NCI-H510A treated with DMSO at 0.1 percent for 48 hours (cell line): ENCODE measurements at regions not wholly inside any gene's neighbourhood (a gene's known extent, or its start where the extent isn't known, plus 50 kb on each side); places are given as distances from the start of the nearest gene placed in this dataset.
A peak's percentile ranks its signal among the peaks of the same experiment; 100 is the strongest.
"Not testable (repeated sequence)": the region's sequence is repeated elsewhere in the genome, so short reads cannot be mapped to it uniquely, and the experiment has no call there.

ENCODE experiments used
- DNase-seq: peaks from one replicate; lab custom pipeline; 2025; lab: John Stamatoyannopoulos, UW

DNA sequence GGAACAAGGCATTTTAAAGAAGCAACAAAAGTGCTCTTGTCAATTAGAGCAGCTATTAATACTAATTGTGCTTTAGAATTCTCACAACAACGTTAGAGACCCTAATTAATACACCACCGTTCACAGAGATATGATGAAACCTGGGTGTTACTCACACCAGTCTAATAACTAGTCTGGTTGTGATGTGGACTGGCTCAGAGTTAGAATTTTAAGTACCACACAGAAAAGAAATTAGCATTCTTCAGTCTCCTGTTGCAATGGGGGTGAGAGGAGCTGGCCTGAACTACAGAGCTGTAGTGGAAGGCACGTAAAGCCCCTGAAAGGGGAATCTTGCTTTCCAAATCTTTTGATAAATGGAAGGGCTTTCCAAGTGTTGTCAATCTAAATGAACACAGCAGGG is 240.8 kb upstream of the TOX3 start:
- DNase-seq: no peak

DNA sequence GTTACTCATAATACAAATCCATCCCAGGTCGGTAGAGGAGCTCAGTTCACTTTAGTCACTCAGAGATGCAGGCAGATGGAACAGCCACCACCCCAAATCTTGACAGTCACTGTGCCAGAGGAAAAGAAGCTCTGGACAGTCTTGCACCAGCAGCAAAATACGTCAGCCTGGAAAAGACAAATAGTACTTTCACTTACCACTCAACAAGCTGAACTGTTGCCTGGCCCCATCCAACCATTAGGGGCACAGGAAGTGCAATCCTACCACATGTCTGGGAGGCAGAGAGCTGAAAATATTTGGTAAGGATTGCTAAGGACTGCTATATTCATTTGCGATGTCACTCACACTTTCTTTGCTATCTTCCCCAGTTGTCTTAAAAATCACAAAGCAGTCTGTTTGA is 239.1 kb upstream of the TOX3 start:
- peak; percentile 33 for DNase-seq

DNA sequence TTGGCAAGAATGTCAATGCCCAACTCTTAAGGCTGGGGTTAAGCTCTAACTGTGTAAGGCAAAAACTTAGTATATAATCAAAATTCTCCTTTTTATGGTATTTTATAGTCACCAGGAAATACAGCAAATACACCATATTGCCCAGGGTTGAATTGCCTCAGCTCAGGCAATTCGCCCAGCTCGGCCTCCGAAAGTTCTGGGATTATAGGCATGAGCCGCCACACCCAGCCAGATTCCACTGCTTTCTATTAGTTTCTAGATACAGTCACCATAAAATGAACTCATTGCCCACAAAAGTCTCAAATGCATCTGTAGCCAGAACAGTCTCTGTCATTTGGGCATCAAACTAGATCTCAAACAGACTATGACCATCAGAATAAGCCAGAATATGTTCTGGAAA is 238.7 kb upstream of the TOX3 start:
- no peak for DNase-seq

DNA sequence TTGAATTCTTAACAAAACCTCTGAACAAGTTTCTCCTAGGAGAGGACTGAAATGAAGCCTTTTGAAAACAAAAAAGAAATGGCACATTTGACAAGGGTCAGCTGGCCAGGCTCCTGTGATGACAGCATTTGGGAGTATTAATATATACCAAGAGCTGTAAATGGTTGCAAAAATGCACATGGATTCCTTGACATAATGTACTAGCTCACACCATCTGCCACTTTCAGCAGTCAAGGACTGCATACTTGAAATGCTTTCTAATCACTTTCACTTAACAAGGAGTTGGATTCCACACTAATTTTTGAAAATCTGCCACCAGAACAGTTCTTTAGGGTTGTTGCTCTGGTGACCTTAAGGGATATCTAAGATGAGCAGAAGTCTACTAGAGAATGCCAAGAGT is 236.7 kb upstream of the TOX3 start:
- no peak for DNase-seq

DNA sequence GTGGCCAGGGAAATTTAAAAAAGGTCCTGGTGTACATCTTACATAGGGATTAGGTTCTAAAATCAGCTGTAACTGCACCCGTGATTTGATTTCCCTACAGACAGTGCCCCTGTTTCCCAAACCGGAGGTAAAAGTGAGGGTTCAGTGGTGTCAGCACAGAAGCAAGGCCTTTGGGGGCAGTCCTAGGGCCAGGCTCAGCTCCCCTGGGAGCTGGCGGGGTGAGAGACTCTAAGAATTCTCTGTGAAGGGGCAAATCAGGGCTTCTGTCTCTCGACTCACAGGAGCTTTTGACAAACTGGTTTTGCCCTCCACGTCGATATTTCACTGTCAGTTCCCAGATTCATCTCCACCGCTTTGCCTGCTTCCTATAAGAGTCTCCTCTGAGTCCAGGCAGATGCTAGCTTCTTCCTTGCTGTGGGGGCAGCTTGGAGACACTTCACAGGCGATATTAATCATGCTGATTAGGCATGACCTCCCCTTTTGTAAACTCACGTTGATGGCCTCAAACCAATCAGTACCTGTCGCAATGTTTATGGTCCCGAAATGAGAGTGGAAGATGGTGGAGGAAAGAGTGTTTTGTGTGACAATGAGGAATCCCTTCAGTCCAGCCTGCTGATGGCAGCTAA is 234.2 kb upstream of the TOX3 start:
- no peak for DNase-seq

DNA sequence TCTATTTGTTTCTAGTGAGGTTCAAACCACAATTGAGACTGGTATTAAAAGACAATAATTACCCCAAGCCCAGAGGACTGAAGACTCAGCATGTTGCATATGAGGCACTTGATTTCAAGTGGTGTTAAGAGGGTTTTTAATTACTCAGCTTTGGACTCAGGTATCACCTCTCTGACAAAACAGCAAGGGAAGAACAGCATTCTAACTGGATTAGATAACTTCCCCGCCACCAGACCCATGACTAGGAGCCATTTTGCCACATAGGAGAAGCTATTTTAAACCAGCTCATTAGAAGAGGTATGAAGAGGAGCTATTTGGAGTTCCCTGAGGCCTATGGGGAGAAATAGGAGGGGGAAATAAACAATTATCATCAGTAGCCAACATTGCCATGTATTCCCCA is 226.1 kb upstream of the TOX3 start:
- DNase-seq: peak; percentile 92

DNA sequence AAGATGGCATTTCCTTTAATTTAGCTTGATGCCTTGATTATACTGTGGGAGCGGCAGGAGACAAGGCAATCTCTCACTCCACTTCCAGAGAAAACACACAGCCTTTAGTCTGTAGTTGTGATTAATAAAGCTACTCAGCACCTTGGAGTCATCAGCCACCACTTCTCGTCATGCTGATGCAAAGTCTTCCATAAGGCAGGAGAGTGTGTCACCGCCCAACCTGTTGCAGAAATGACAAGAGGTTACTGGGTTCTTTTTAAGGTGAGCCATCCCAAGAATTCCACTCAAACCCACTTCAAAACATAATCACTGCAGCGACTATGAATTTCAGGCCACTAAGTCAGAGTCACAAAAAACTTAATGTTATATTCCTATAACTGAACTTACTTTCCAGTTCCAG is 223.9 kb upstream of the TOX3 start:
- no peak for DNase-seq

DNA sequence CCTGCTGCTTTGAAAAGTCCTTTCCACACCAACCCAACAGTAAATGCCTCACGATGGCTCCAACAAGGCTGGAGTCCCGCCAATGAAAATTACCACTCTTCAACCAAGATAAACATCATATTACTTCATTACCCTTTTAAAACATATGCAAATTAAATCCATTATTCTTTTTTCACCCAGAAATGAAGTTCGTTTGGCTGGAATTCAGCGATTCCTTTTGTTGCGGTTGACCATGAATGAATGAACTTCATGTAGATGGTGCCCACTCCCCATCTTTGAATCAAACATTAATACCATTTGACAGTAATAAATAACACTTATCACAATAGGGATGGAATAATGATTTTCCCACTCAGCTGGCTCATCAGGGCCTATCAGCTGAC is 211.5 kb upstream of the TOX3 start:
- no peak for DNase-seq

DNA sequence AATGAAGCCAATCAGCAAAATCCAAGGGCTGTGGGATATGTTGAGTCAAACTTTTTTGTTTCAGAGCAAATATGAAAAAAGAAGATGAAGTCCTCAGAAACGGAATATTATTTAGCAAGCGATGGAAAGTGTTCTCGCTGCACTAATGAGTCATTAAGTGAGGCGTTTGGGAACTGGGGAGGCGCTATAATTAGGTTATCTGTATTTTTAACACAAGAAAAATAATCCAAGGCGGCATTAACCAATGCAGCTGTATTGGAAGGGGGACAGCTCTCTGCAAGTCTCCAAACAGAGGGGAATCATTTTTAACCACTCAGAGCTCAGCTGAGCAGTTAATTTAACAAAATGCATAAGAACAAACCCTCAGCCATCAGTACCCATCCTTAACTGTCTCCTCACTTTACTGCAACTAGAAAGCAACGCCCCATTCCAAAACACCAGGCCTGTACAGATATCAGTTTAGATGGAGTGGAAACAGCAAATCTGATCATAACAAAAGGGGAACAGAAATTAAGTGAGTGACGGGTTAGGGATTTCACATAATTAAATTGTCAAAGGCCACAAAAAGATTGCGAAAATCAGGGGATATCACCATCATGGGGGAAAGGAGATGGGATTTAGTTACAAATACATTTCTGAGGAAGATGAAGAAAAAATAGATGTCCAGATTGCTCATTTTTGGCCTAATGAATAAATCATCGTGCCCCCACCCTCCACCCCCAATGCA is 211.0 kb upstream of the TOX3 start:
- DNase-seq: no peak

DNA sequence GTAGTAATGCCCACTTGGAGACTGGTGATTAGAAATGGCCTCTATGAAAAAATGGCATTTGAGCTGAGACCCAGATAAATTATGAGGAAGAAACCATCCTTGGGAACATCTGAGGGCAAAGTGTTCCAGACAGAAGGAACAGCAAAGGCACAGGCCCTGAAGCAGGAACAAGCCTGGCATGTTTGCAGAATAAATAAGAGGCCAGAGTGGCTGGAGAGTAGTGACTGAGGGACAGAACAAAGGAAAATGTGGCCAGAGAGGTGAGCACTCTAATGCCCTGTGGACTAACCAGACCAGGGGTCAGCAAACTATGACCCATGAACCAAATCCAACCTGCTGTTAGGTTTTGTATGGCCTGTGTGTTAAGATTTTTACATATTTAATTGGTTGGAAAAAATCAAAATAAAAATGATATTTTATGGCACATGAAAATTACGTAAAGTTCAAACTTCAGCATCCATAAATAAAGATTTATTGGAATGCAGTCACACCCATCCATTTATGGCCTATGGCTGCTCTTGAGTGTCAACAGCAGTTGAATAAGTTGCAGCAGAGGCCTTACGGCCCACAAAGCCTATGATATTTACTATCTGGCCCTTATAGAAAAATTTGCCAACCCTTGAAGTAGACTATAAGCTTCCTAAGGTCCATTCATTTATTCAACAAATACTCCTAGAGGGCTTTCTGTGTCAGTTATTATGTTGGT is 210.0 kb upstream of the TOX3 start:
- no peak for DNase-seq

DNA sequence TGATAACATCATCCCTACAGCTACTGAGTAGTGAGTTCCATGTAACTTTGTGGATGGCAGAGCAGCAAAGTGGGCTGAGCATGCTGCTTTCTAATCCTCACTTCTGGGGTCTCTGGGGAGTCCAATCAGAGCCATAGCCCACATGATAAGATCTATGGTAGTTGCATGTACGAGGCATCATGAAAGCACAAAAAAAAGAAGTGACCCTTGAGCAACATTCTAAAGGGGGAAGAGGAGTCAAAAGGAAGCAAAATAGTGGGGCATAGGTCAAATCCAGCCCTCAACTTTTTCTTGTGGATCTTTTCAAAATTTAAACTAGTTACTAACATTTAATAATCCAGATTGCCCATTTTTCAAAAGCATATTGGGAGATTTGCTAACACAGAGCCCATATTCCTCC is 208.5 kb upstream of the TOX3 start:
- DNase-seq: no peak

DNA sequence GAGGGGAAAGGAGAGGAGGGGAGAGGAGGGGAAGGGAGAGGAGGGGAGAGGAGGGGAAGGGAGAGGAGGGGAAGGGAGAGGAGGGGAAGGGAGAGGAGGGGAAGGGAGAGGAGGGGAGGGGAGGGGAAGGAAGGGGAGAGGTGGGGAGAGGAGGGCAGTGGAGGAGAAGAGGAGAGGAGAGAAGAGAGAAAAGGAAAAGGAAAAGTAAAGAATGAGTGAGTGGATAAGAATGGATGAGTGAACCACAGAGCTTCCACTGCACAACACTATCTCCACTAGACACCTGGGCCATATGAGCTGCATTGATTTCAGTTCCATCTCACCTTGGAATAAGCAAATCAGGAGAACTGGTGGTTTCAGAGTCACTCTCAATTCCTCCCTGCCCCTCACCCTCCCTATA is 204.1 kb upstream of the TOX3 start:
- no peak for DNase-seq

DNA sequence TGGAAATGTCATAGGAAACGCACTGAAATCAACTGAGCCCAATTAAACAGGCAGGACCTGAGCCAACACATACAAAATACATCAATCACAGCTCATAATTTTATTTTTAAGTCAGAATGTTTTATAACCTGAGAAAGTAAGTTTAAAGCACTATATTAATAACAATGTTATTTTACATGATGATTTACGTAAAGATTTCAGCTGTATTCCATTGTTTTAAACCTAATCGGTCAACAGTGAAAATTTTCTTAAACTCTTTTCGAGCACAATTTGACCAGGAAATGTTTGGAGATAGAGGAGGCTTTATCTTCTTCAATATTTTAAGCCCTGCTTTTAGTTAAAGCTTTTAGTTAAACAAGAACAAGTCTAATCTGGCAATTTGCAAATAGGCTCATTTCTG is 201.8 kb upstream of the TOX3 start:
- DNase-seq: no peak

DNA sequence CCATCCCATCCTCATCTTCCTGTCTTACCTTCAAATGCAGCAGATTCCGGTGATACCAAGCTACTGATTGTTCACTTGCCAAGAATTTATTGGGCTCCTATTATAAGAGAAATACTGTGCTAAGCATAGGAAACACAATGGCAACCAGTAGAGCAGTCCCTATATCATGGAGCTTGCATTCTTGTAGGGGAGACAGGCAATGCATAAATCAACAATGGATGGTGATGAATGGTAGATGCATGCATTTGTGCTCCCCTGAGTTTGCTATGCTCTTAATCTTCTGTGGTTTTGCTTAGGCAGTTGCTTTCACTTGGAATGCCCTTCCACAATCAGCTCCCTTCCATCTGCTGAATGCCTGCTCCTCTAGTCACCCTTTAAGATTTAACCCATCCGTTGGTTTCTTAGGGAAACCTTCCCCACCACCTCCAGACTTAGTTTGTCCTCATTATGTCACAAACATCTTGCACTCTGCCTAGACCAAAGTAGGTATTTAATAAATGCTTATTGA is 200.2 kb upstream of the TOX3 start:
- DNase-seq: no peak

DNA sequence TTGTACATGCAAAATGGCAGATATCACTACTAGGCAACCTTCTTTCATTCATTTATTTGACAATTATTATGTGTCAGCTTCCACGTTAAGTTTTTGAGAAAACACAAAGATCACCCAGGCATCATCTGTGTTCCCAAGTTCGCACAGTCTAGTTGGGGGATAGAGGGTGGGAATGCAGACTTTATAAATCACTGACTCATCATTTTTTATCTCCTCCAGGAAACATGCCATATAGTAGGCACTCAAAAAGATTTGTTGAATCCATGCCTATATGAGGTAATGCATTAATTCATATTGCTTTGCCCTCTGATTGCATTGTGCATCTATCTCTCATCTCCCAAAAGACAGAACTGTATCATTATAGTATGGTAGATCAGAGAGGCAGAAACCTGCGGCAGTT is 196.8 kb upstream of the TOX3 start:
- no peak for DNase-seq

DNA sequence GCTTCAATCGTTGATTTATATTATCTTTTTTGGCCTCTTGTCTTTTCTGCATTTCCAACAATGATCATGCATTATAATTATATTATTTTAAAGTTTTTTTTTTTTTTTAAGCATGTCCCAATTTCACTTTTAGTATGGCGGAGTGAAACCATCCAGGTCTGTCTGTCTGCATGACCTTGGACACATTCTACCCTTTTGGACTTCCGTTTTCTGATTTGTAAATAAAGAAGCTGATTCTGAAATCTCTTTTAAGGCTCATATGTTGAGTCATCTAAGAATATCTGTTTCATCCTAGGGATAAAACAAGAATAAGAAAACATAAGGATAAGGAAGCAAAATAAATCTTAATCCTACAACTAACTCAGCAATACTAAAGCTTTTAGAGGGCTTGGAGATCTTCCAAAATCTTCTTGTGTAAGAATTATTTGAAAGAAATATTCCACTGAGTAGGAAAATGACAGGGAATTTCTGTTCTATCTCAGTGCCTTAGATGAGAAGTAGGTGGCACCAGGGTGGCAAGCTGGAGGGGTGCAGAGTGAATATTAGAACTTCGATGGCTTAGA is 195.7 kb upstream of the TOX3 start:
- DNase-seq: no peak

DNA sequence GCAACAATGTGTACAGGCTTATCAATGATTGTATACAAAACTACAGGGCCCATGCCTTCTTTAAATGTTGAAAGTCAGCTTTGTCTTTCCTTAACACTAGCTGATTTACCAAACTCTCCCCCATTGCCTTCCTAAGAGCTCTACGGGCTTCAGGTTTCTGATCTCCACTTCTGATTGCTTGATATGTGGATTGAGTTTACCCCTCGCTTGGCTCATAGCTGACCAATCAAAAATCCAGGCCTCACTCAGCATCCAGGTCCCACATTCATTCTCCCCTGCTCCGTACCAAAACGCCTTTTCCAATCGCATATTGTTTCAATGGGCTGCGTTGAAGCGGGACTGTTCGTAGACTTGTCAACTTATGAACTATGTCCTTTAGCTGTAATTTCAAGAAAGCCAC is 195.1 kb upstream of the TOX3 start:
- DNase-seq: no peak

DNA sequence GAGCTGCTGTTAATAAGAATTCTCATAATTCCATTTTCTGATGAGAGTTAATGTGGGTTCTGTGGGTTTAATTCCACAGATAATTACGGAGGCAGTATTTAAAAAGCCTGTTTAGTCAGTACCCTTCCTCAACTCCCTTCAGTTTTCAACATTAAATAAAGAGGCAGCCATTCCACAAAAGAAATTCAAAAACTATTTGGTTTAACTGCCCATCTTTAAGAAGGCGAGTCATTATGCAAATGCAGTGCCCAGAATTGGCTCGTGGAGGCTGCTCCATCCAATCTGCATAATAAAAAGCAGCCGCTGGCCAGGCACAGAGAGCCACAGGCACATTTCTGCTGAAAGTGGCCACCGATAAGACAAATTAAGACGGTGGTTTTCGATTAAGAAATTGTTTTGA is 194.4 kb upstream of the TOX3 start:
- no peak for DNase-seq

DNA sequence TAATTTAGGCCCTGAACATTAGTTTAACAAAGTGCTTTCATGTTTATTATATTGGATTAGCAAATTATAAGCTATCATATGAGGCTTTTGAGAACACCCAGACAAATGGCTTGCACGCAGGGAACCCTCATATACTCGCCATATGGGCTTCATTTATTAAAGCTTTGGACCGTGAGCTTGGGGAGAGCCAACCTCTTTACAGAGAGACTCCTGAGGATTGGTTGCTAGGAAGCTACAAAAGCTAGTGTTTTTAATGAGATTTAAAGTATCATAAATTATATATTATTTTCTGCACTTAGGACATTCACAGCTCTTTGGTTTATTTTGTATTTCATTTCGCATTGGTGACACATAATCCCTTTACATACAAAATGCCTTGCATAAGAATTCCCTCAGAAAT is 193.8 kb upstream of the TOX3 start:
- no peak for DNase-seq

DNA sequence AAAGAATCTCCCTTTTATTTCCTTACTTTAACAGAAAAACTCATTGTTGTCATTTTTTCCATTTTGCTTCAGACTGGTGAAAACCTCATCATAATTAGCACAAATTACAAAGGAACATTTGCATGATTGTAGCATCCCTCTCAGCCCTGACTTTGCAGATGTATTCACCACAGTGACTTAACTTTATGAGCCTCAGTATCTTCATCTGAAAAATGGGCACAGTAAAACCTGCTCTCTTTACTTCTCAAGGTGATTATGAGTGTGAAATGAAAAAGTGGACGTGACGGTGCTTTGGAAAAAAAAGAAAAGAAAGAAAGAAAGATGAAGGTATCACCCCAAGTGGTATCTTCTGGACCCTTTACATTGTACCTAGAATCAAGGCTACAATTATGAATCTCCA is 193.4 kb upstream of the TOX3 start:
- DNase-seq: no peak

DNA sequence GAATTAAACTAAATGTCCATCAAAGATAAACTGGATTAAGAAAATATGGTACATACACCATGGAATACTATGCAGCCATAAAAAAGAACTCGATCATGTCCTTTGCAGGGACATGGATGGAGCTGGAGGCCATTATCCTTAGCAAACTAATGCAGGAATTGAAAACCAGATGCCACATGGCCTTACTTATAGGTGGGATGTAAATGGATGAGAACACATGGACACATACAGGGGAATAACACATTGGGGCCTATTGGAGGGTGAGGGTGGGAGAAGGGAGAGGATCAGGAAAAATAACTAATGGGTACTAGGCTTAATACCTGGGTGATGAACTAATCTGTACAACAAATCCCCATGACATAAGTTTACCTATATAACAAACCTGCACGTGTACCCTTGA is 192.0 kb upstream of the TOX3 start:
- DNase-seq: not testable (repeated sequence)

DNA sequence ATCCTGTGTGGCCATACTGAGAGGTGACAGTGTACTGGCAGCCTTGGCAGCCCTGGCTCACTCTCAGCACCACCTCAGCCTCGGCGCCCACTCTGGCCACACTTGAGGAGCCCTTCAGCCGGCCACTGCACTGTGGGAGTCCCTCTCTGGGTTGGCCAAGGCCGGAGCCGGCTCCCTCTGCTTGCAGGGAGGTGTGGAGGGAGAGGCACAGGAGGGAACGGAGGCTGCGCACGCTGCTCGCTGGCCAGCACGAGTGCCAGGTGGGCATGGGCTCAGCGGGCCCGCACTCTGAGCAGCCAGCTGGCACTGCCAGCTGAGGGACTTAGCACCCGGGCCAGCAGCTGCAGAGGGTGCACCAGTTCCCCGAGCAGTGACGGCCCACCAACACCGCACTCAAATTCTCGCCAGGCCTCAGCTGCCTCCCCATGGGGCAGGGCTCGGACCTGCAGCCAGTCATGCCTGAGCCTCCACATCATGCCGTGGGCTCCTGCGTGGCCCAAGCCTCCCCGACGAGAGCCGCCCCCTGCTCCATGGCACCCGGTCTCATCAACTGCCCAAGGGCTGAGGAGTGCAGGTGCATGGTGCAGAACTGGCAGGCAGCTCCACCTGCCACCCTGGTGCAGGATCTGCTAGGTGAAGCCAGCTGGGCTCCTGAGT is 184.4 kb upstream of the TOX3 start:
- no peak for DNase-seq

DNA sequence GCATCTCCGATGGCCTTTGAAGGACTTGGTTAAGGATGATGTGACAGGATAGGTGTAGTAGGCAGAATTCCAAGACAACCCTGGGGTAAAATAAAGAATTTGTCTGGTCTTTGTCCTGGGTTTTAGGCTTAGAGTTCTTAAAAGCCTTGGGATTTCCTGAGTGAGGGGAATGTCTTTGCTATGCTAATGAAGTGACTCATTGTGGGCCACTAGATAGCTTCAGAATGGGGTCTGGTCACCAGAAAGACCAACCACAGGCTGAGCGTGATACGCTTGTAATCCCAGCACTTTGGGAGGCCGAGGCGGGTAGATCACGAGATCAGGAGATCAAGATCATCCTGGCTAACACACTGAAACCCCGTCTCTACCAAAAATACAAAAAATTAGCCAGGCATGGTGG is 182.8 kb upstream of the TOX3 start:
- no peak for DNase-seq
